HEK293 (cell line): ENCODE measurements at regions not wholly inside any gene's neighbourhood (a gene's known extent, or its start where the extent isn't known, plus 50 kb on each side); places are given as distances from the start of the nearest gene placed in this dataset.
A peak's percentile ranks its signal among the peaks of the same experiment; 100 is the strongest.

ENCODE experiments used
- CTCF ChIA-PET: fragments of 350-600 bp; formaldehyde crosslinking; extraction: SDS; loops from one replicate; lab custom pipeline; 2021; ENCODE audit warnings: antibody characterized with exemption; lab: Yijun Ruan, JAX
- POLR2A ChIA-PET: fragments of 300-600 bp; formaldehyde crosslinking; extraction: SDS; loops from one replicate; lab custom pipeline; 2020; ENCODE audit warnings: antibody characterized with exemption, inconsistent platforms; lab: Yijun Ruan, JAX
- H3K27ac ChIP-seq: fragments of 200-500 bp; sonication (Bioruptor generic); 2 replicates; pipeline ENCODE4 v1.5.1; 2014; ENCODE audit warnings: low read depth, low read length, control low read depth, inconsistent platforms; ENCODE audit errors: extremely low read depth
- H3K36me3 ChIP-seq, 2 experiments: fragments of 200-500 bp in 1 of 2; sonication (Bioruptor generic) in 1 of 2; 1 replicate in 1 of 2; 2 replicates in 1 of 2; pipeline ENCODE4 v1.5.1; 2014 to 2017; ENCODE audit warnings: inconsistent platforms in 2 of 2, low read length in 2 of 2; ENCODE audit not compliant: control insufficient read depth in 2 of 2, insufficient read depth in 1 of 2
- H3K4me1 ChIP-seq: fragments of 200-500 bp; sonication (Bioruptor generic); 2 replicates; pipeline ENCODE4 v1.5.1; 2014; ENCODE audit warnings: mild to moderate bottlenecking, low read length, inconsistent platforms; ENCODE audit not compliant: control insufficient read depth, insufficient read depth
- H3K4me3 ChIP-seq: 2 replicates; pipeline ENCODE4 v1.5.1; 2011; ENCODE audit warnings: low read depth, mild to moderate bottlenecking, control low read depth, low read length, moderate library complexity
- H3K9me3 ChIP-seq: fragments of 200-500 bp; sonication (Bioruptor generic); 2 replicates; pipeline ENCODE4 v1.5.1; 2014; ENCODE audit warnings: low read depth, low read length, inconsistent platforms; ENCODE audit not compliant: control insufficient read depth, insufficient read depth
- BCL6B ChIP-seq: fragments of 450-650 bp; formaldehyde crosslinking; IDR thresholded peaks from 2 replicates; pipeline ENCODE4 v1.5.1; 2017; ENCODE audit warnings: missing biosample characterization, missing genetic modification characterization
- HOXA7 ChIP-seq: sonication (generic); formaldehyde crosslinking; IDR thresholded peaks from 2 replicates; pipeline ENCODE4 v1.8.1; 2022; ENCODE audit warnings: missing genetic modification reagents, borderline replicate concordance
- KLF8 ChIP-seq: fragments of 450-650 bp; formaldehyde crosslinking; IDR thresholded peaks from 2 replicates; pipeline ENCODE4 v1.5.1; 2016; ENCODE audit warnings: missing biosample characterization, missing genetic modification characterization
- OSR2 ChIP-seq: fragments of 450-650 bp; formaldehyde crosslinking; IDR thresholded peaks from 2 replicates; pipeline ENCODE4 v1.5.1; 2016; ENCODE audit warnings: missing biosample characterization, missing genetic modification characterization
- PBX3 ChIP-seq: sonication (generic); formaldehyde crosslinking; IDR thresholded peaks from 2 replicates; pipeline ENCODE4 v1.8.1; 2022; ENCODE audit warnings: mild to moderate bottlenecking, moderate library complexity, missing genetic modification reagents
- REPIN1 ChIP-seq: fragments of 450-650 bp; formaldehyde crosslinking; IDR thresholded peaks from 2 replicates; pipeline ENCODE4 v1.5.1; 2017; ENCODE audit warnings: missing biosample characterization, missing genetic modification characterization, low read depth
- ZBTB11 ChIP-seq: fragments of 450-650 bp; formaldehyde crosslinking; conservative IDR thresholded peaks from 2 replicates; pipeline ENCODE4 v1.5.1; 2016; ENCODE audit warnings: low read depth, missing biosample characterization, missing genetic modification characterization
- ZBTB21 ChIP-seq: fragments of 450-650 bp; formaldehyde crosslinking; IDR thresholded peaks from 2 replicates; pipeline ENCODE4 v1.5.1; 2017; ENCODE audit warnings: missing biosample characterization, missing genetic modification characterization
- ZBTB48 ChIP-seq: fragments of 450-650 bp; formaldehyde crosslinking; IDR thresholded peaks from 2 replicates; pipeline ENCODE4 v1.5.1; 2016; ENCODE audit warnings: missing biosample characterization, missing genetic modification characterization
- ZNF10 ChIP-seq: fragments of 450-650 bp; formaldehyde crosslinking; IDR thresholded peaks from 2 replicates; pipeline ENCODE4 v1.5.1; 2017; ENCODE audit warnings: missing biosample characterization, missing genetic modification characterization
- ZNF169 ChIP-seq: fragments of 450-650 bp; formaldehyde crosslinking; IDR thresholded peaks from 2 replicates; pipeline ENCODE4 v1.5.1; 2016; ENCODE audit warnings: missing biosample characterization, missing genetic modification characterization
- ZNF174 ChIP-seq: fragments of 450-650 bp; formaldehyde crosslinking; IDR thresholded peaks from 2 replicates; pipeline ENCODE4 v1.5.0; 2017; ENCODE audit warnings: missing biosample characterization, mild to moderate bottlenecking, missing genetic modification characterization
- ZNF19 ChIP-seq: fragments of 450-650 bp; formaldehyde crosslinking; IDR thresholded peaks from 2 replicates; pipeline ENCODE4; 2016; ENCODE audit warnings: missing biosample characterization, missing genetic modification characterization, low read depth
- ZNF24 ChIP-seq: fragments of 450-650 bp; formaldehyde crosslinking; IDR thresholded peaks from 2 replicates; pipeline ENCODE4 v1.5.1; 2016; ENCODE audit warnings: missing biosample characterization, missing genetic modification characterization
- ZNF26 ChIP-seq: fragments of 450-650 bp; formaldehyde crosslinking; IDR thresholded peaks from 2 replicates; pipeline ENCODE4 v1.5.1; 2016; ENCODE audit warnings: missing biosample characterization, missing genetic modification characterization
- ZNF37A ChIP-seq: fragments of 450-650 bp; IDR thresholded peaks from 2 replicates; pipeline ENCODE4 v1.5.1; 2018; ENCODE audit warnings: missing biosample characterization, missing genetic modification characterization
- ZNF433 ChIP-seq: fragments of 450-650 bp; formaldehyde crosslinking; IDR thresholded peaks from 2 replicates; pipeline ENCODE4 v1.5.1; 2016; ENCODE audit warnings: missing biosample characterization, missing genetic modification characterization, low read depth
- ZNF473 ChIP-seq: fragments of 450-650 bp; formaldehyde crosslinking; IDR thresholded peaks from 2 replicates; pipeline ENCODE4 v1.5.1; 2017; ENCODE audit warnings: missing biosample characterization, missing genetic modification characterization
- ZNF555 ChIP-seq: fragments of 450-650 bp; formaldehyde crosslinking; conservative IDR thresholded peaks from 2 replicates; pipeline ENCODE4 v1.5.1; 2017; ENCODE audit warnings: missing biosample characterization, mild to moderate bottlenecking, missing genetic modification characterization, inconsistent platforms
- ZNF558 ChIP-seq: fragments of 450-650 bp; formaldehyde crosslinking; IDR thresholded peaks from 2 replicates; pipeline ENCODE4 v1.5.1; 2016; ENCODE audit warnings: missing biosample characterization, missing genetic modification characterization
- ZNF560 ChIP-seq: fragments of 450-650 bp; formaldehyde crosslinking; IDR thresholded peaks from 2 replicates; pipeline ENCODE4 v1.5.1; 2017; ENCODE audit warnings: missing biosample characterization, missing genetic modification characterization, borderline replicate concordance
- ZNF624 ChIP-seq: fragments of 450-650 bp; formaldehyde crosslinking; IDR thresholded peaks from 2 replicates; pipeline ENCODE4 v1.5.1; 2017; ENCODE audit warnings: missing biosample characterization, missing genetic modification characterization
- ZXDB ChIP-seq: fragments of 450-650 bp; formaldehyde crosslinking; IDR thresholded peaks from 2 replicates; pipeline ENCODE4 v1.5.1; 2016; ENCODE audit warnings: missing biosample characterization, missing genetic modification characterization
- TF ChIP-seq, protein P1 (sequence below): fragments of 450-650 bp; formaldehyde crosslinking; IDR thresholded peaks from 2 replicates; pipeline ENCODE4 v1.5.1; 2016; ENCODE audit warnings: missing biosample characterization, missing genetic modification characterization
- TF ChIP-seq, protein P2 (sequence below): fragments of 450-650 bp; formaldehyde crosslinking; IDR thresholded peaks from 2 replicates; pipeline ENCODE4 v1.5.1; 2016; ENCODE audit warnings: missing biosample characterization, missing genetic modification characterization

DNA sequence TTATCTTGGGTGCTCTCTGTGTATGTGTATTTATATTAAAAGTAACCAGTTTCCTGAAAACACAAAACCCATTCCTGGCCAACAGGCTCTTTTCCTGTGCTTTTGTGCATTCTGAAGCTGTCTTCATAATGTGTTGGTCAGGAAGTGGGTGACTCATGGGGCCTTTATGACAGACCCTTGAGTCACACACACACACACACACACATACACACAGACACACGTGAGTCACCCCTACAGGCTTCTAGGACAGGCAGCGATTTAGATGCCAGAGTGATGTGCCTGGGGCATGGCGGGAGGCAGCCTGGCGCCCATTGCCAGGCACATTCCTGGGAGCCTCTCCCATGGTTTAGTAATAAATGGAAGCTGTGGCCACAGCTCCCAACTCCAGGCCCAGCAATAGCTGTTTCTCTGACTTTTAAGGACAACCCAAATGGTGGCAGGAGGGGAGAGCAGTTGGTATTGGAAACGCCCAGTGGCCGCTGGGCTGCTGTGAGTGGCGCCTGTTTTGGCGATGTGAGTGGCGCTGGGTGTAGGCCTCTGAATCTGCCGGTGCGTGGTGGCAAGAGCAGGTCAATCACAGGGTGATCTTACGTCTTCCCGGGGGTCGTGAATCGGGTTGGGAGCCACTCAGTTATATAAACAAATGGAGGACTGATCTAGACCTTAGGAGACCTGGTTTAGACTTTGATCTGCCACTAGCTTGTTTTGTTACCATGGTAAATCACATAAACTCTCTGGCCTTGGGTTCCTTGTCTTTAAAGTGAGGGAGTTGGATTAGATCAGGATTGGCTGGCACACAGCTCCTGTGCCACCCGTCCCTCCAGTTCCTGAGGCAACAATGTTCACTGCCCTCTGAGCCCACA is 150.7 kb upstream of the DLX2 start:
- H3K27ac ChIP-seq = no peak overlapping the region
- CTCF ChIA-PET = interaction anchor here (1.1 to 1.6 kb wide), 4 partner anchors 16 to 209 kb away, joined by 4 to 5 read pairs (median 4); no protein-coding TSS in a partner anchor
- no peak for TF ChIP-seq REPIN1 (tag by site-specific recombination)
- TF ChIP-seq ZBTB11 (tag by site-specific recombination) = no peak
- TF ChIP-seq PBX3 (CRISPR knock-in tag) = no peak
- peak; percentile 61; the same call in 1 of the 2 replicates for TF ChIP-seq KLF8
- TF ChIP-seq, protein P1, sequence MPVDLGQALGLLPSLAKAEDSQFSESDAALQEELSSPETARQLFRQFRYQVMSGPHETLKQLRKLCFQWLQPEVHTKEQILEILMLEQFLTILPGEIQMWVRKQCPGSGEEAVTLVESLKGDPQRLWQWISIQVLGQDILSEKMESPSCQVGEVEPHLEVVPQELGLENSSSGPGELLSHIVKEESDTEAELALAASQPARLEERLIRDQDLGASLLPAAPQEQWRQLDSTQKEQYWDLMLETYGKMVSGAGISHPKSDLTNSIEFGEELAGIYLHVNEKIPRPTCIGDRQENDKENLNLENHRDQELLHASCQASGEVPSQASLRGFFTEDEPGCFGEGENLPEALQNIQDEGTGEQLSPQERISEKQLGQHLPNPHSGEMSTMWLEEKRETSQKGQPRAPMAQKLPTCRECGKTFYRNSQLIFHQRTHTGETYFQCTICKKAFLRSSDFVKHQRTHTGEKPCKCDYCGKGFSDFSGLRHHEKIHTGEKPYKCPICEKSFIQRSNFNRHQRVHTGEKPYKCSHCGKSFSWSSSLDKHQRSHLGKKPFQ (tag by site-specific recombination) = no peak
- peak; percentile 83 for TF ChIP-seq ZBTB21 (tag by site-specific recombination)
- TF ChIP-seq ZNF169 (tag by site-specific recombination) = peak; percentile 79; the same call in 1 of the 2 replicates
- no peak for TF ChIP-seq ZNF37A (tag by site-specific recombination)
- no peak for TF ChIP-seq ZNF10 (tag by site-specific recombination)
- no peak for TF ChIP-seq ZNF19
- no peak for TF ChIP-seq ZNF560 (tag by site-specific recombination)
- no peak for TF ChIP-seq ZNF433 (tag by site-specific recombination)
- 0 out of 2 replicates have a peak, but pooled peaks have one; percentile 13 for TF ChIP-seq ZNF26 (tag by site-specific recombination)
- TF ChIP-seq ZNF174 (tag by site-specific recombination) = no peak
- TF ChIP-seq ZNF555 (tag by site-specific recombination) = no peak
- no peak for TF ChIP-seq ZNF473
- peak; percentile 56; the same call in 1 of the 2 replicates for TF ChIP-seq ZBTB48 (tag by site-specific recombination)
- TF ChIP-seq ZNF624 (tag by site-specific recombination) = no peak
- peak; percentile 75 for TF ChIP-seq ZNF558
- peak; percentile 50 for TF ChIP-seq ZXDB (tag by site-specific recombination)
- TF ChIP-seq HOXA7 (CRISPR knock-in tag) = no peak
- TF ChIP-seq OSR2 = no peak
- TF ChIP-seq, protein P2, sequence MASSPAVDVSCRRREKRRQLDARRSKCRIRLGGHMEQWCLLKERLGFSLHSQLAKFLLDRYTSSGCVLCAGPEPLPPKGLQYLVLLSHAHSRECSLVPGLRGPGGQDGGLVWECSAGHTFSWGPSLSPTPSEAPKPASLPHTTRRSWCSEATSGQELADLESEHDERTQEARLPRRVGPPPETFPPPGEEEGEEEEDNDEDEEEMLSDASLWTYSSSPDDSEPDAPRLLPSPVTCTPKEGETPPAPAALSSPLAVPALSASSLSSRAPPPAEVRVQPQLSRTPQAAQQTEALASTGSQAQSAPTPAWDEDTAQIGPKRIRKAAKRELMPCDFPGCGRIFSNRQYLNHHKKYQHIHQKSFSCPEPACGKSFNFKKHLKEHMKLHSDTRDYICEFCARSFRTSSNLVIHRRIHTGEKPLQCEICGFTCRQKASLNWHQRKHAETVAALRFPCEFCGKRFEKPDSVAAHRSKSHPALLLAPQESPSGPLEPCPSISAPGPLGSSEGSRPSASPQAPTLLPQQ = peak; percentile 86
- TF ChIP-seq BCL6B (tag by site-specific recombination) = peak; percentile 82
- peak; percentile 78 for TF ChIP-seq ZNF24

More for the DNA sequence above, 150.7 kb upstream of the DLX2 start:
- no peaks in the 10 kb centered on the region for H3K9me3 ChIP-seq
- no peak overlapping the region for H3K4me3 ChIP-seq
- no peaks in the 10 kb centered on the region; the same call in 1 of the 2 replicates for H3K4me1 ChIP-seq
- no peaks in the 10 kb centered on the region for H3K36me3 ChIP-seq
- POLR2A ChIA-PET = interaction anchor here (0.5 to 0.6 kb wide), 2 partner anchors 188 to 417 kb away, joined by 3 to 8 read pairs; no protein-coding TSS in a partner anchor
